Liver (tissue), 8 donors: ENCODE measurements at regions not wholly inside any gene's neighbourhood (a gene's known extent, or its start where the extent isn't known, plus 50 kb on each side); places are given as distances from the start of the nearest gene placed in this dataset.

ENCODE experiments used
- DNase-seq: peaks from one replicate; pipeline ENCODE4 v3.0.0-alpha.2; 2017; ENCODE audit warnings: low spot score
- H3K27ac ChIP-seq, 2 donors: one replicate each; pipeline ENCODE4 v1.7.0; 2013; ENCODE audit warnings: inconsistent platforms in 2 of 2, low read length in 2 of 2, control low read depth in 1 of 2, low read depth in 1 of 2, mild to moderate bottlenecking in 1 of 2
- H3K27me3 ChIP-seq, 4 donors: one replicate each; pipeline versions ENCODE4 v1.6.1 to v1.7.0; 2013; ENCODE audit warnings: low read length in 3 of 4, inconsistent platforms in 1 of 4, mild to moderate bottlenecking in 1 of 4, moderate library complexity in 1 of 4; ENCODE audit not compliant: control insufficient read depth in 4 of 4, insufficient read depth in 4 of 4
- H3K36me3 ChIP-seq, 4 donors: one replicate each; pipeline versions ENCODE4 v1.6.1 to v1.7.0; 2013; ENCODE audit warnings: low read length in 3 of 4, mild to moderate bottlenecking in 3 of 4, low read depth in 1 of 4, moderate library complexity in 1 of 4; ENCODE audit not compliant: control insufficient read depth in 4 of 4, insufficient read depth in 3 of 4
- H3K4me1 ChIP-seq, 4 donors: one replicate each; pipeline versions ENCODE4 v1.6.1 to v1.7.0; 2013; ENCODE audit warnings: low read length in 3 of 4, mild to moderate bottlenecking in 3 of 4, moderate library complexity in 1 of 4; ENCODE audit not compliant: control insufficient read depth in 4 of 4, insufficient read depth in 4 of 4
- H3K4me3 ChIP-seq, 3 donors: one replicate each; pipeline versions ENCODE4 v1.6.1 to v1.7.0; 2013; ENCODE audit warnings: low read length in 3 of 3, control low read depth in 1 of 3, low read depth in 1 of 3, mild to moderate bottlenecking in 1 of 3
- H3K9ac ChIP-seq, 2 donors: one replicate each; pipeline ENCODE4 v1.7.0; 2013; ENCODE audit warnings: low read length in 2 of 2, mild to moderate bottlenecking in 2 of 2, moderate library complexity in 2 of 2, control low read depth in 1 of 2, low read depth in 1 of 2
- H3K9me3 ChIP-seq, 4 donors: one replicate each; pipeline versions ENCODE4 v1.6.1 to v1.7.0; 2013; ENCODE audit warnings: low read length in 3 of 4; ENCODE audit not compliant: control insufficient read depth in 4 of 4
- EGR1 ChIP-seq, 2 donors: IDR thresholded peaks; 2 replicates each; pipeline ENCODE4 v1.6.1; 2016 to 2018; ENCODE audit warnings: antibody characterized with exemption in 2 of 2, low read depth in 2 of 2
- FOXA1 ChIP-seq: IDR thresholded peaks from 2 replicates; pipeline ENCODE4 v1.6.1; 2016; ENCODE audit warnings: antibody characterized with exemption
- FOXA2 ChIP-seq: IDR thresholded peaks from 2 replicates; pipeline ENCODE4 v1.6.1; 2016; ENCODE audit warnings: antibody characterized with exemption
- GABPA ChIP-seq, 2 donors: IDR thresholded peaks in 1 of 2; conservative IDR thresholded peaks in 1 of 2; 2 replicates each; pipeline ENCODE4 v1.6.1; 2016; ENCODE audit warnings: antibody characterized with exemption in 2 of 2, mild to moderate bottlenecking in 1 of 2, moderate library complexity in 1 of 2
- HNF4A ChIP-seq, 2 donors: conservative IDR thresholded peaks; 2 replicates each; pipeline ENCODE4 v1.6.1; 2016; ENCODE audit warnings: antibody characterized with exemption in 2 of 2, mild to moderate bottlenecking in 2 of 2
- HNF4G ChIP-seq: IDR thresholded peaks from 2 replicates; pipeline ENCODE4 v1.6.1; 2016; ENCODE audit warnings: antibody characterized with exemption
- JUND ChIP-seq, 2 donors: IDR thresholded peaks; 2 replicates each; pipeline ENCODE4 v1.6.1; 2016; ENCODE audit warnings: antibody characterized with exemption in 2 of 2
- MAX ChIP-seq: IDR thresholded peaks from 2 replicates; pipeline ENCODE4 v1.6.1; 2016; ENCODE audit warnings: antibody characterized with exemption
- NR2F2 ChIP-seq: IDR thresholded peaks from 2 replicates; pipeline ENCODE4 v1.6.1; 2016; ENCODE audit warnings: antibody characterized with exemption
- RAD21 ChIP-seq, 2 donors: IDR thresholded peaks; 2 replicates each; pipeline ENCODE4 v1.6.1; 2016; ENCODE audit warnings: antibody characterized with exemption in 2 of 2, mild to moderate bottlenecking in 2 of 2
- RXRA ChIP-seq, 2 donors: IDR thresholded peaks; 2 replicates each; pipeline ENCODE4 v1.6.1; 2017 to 2018; ENCODE audit warnings: antibody characterized with exemption in 2 of 2, mild to moderate bottlenecking in 1 of 2
- SP1 ChIP-seq: IDR thresholded peaks from 2 replicates; pipeline ENCODE4 v1.6.1; 2018; ENCODE audit warnings: antibody characterized with exemption, mild to moderate bottlenecking
- TAF1 ChIP-seq: conservative IDR thresholded peaks from 2 replicates; pipeline ENCODE4 v1.6.1; 2016; ENCODE audit warnings: antibody characterized with exemption, mild to moderate bottlenecking
- YY1 ChIP-seq: IDR thresholded peaks from 2 replicates; pipeline ENCODE4 v1.6.1; 2016; ENCODE audit warnings: antibody characterized with exemption, mild to moderate bottlenecking
- WGBS: extraction: QIAGEN DNeasy Blood & Tissue Kit; methylation state at CpG from one replicate; pipeline ENCODE4 v1.1.7; 2013; 5-methylcytosine and 5-hydroxymethylcytosine counted together
- TF ChIP-seq, protein P1 (sequence below): fragments of 150-350 bp; IDR thresholded peaks from 2 replicates; pipeline ENCODE4 v1.5.1; 2017; ENCODE audit warnings: improper control_type of control experiment, low read depth, low read length; ENCODE audit not compliant: missing input control
- TF ChIP-seq, protein P2 (sequence below): IDR thresholded peaks from 2 replicates; pipeline ENCODE4 v1.6.1; 2016; ENCODE audit warnings: antibody characterized with exemption
- TF ChIP-seq, protein P3 (sequence below): IDR thresholded peaks from 2 replicates; pipeline ENCODE4 v1.6.1; 2016; ENCODE audit warnings: antibody characterized with exemption
- TF ChIP-seq, protein P4 (sequence below): IDR thresholded peaks from 2 replicates; pipeline ENCODE4 v1.6.1; 2016; ENCODE audit warnings: antibody characterized with exemption, mild to moderate bottlenecking
- donor health status: healthy.
- donor health status: healthy.
- donor health status: healthy.
- donor health status: healthy.
- donor health status: healthy.

- Histone ChIP-seq H3K9me3 (no peaks in the 10 kb centered on the region), H3K9ac (no peak overlapping the region), H3K27me3 (no peaks in the 10 kb centered on the region), H3K4me1 (no peaks in the 10 kb centered on the region), H3K27ac (no peak overlapping the region), H3K4me3 (no peak overlapping the region), H3K36me3 (no peaks in the 10 kb centered on the region)
- no peak for DNase-seq
- TF ChIP-seq FOXA1 (no peak), JUND (IDR thresholded peaks at IDR 0.05) (no peak), HNF4G (no peak), GABPA (IDR thresholded peaks at IDR 0.05 in 1 of 2, conservative IDR thresholded peaks at IDR 0.05 in 1 of 2) (no peak), SP1 (no peak), NR2F2 (no peak), FOXA2 (no peak), TAF1 (no peak), EGR1 (IDR thresholded peaks at IDR 0.05; ENCODE audit: low read depth in 2 of 2) (no peak), HNF4A (conservative IDR thresholded peaks at IDR 0.05) (no peak), RXRA (IDR thresholded peaks at IDR 0.05) (no peak), YY1 (no peak)
- TF ChIP-seq, protein P1, sequence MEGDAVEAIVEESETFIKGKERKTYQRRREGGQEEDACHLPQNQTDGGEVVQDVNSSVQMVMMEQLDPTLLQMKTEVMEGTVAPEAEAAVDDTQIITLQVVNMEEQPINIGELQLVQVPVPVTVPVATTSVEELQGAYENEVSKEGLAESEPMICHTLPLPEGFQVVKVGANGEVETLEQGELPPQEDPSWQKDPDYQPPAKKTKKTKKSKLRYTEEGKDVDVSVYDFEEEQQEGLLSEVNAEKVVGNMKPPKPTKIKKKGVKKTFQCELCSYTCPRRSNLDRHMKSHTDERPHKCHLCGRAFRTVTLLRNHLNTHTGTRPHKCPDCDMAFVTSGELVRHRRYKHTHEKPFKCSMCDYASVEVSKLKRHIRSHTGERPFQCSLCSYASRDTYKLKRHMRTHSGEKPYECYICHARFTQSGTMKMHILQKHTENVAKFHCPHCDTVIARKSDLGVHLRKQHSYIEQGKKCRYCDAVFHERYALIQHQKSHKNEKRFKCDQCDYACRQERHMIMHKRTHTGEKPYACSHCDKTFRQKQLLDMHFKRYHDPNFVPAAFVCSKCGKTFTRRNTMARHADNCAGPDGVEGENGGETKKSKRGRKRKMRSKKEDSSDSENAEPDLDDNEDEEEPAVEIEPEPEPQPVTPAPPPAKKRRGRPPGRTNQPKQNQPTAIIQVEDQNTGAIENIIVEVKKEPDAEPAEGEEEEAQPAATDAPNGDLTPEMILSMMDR, result no peak
- TF ChIP-seq, protein P2, sequence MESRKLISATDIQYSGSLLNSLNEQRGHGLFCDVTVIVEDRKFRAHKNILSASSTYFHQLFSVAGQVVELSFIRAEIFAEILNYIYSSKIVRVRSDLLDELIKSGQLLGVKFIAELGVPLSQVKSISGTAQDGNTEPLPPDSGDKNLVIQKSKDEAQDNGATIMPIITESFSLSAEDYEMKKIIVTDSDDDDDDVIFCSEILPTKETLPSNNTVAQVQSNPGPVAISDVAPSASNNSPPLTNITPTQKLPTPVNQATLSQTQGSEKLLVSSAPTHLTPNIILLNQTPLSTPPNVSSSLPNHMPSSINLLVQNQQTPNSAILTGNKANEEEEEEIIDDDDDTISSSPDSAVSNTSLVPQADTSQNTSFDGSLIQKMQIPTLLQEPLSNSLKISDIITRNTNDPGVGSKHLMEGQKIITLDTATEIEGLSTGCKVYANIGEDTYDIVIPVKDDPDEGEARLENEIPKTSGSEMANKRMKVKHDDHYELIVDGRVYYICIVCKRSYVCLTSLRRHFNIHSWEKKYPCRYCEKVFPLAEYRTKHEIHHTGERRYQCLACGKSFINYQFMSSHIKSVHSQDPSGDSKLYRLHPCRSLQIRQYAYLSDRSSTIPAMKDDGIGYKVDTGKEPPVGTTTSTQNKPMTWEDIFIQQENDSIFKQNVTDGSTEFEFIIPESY, result no peak
- TF ChIP-seq, protein P3, sequence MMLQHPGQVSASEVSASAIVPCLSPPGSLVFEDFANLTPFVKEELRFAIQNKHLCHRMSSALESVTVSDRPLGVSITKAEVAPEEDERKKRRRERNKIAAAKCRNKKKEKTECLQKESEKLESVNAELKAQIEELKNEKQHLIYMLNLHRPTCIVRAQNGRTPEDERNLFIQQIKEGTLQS, result no peak
- TF ChIP-seq, protein P4, sequence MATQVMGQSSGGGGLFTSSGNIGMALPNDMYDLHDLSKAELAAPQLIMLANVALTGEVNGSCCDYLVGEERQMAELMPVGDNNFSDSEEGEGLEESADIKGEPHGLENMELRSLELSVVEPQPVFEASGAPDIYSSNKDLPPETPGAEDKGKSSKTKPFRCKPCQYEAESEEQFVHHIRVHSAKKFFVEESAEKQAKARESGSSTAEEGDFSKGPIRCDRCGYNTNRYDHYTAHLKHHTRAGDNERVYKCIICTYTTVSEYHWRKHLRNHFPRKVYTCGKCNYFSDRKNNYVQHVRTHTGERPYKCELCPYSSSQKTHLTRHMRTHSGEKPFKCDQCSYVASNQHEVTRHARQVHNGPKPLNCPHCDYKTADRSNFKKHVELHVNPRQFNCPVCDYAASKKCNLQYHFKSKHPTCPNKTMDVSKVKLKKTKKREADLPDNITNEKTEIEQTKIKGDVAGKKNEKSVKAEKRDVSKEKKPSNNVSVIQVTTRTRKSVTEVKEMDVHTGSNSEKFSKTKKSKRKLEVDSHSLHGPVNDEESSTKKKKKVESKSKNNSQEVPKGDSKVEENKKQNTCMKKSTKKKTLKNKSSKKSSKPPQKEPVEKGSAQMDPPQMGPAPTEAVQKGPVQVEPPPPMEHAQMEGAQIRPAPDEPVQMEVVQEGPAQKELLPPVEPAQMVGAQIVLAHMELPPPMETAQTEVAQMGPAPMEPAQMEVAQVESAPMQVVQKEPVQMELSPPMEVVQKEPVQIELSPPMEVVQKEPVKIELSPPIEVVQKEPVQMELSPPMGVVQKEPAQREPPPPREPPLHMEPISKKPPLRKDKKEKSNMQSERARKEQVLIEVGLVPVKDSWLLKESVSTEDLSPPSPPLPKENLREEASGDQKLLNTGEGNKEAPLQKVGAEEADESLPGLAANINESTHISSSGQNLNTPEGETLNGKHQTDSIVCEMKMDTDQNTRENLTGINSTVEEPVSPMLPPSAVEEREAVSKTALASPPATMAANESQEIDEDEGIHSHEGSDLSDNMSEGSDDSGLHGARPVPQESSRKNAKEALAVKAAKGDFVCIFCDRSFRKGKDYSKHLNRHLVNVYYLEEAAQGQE, result no peak
- WGBS, result 82% methylated on average over 2 of the region's 2 CpGs
Measured at GRCh38 chr13:74647211-74647610, 513.0 kb upstream of the KLF12 start.

- no peak for DNase-seq
- Histone ChIP-seq H3K9me3 (no peaks in the 10 kb centered on the region), H3K27ac (no peak overlapping the region), H3K27me3 (no peaks in the 10 kb centered on the region), H3K4me3 (no peak overlapping the region), H3K4me1 (no peaks in the 10 kb centered on the region), H3K36me3 (no peaks in the 10 kb centered on the region), H3K9ac (no peak overlapping the region)
- WGBS, result 75% methylated on average over 3 of the region's 3 CpGs
- no peak for TF ChIP-seq HNF4G
- no peak for TF ChIP-seq FOXA1
- TF ChIP-seq TAF1, result no peak
- TF ChIP-seq HNF4A (conservative IDR thresholded peaks at IDR 0.05), result no peak
- TF ChIP-seq FOXA2, result no peak
- no peak for TF ChIP-seq MAX
- no peak for TF ChIP-seq JUND (IDR thresholded peaks at IDR 0.05)
- TF ChIP-seq GABPA (IDR thresholded peaks at IDR 0.05 in 1 of 2, conservative IDR thresholded peaks at IDR 0.05 in 1 of 2), result no peak
- TF ChIP-seq, protein P4, result no peak
- no peak for TF ChIP-seq RAD21 (IDR thresholded peaks at IDR 0.05)
- TF ChIP-seq EGR1 (IDR thresholded peaks at IDR 0.05; ENCODE audit: low read depth in 2 of 2), result no peak
- no peak for TF ChIP-seq YY1
- TF ChIP-seq RXRA (IDR thresholded peaks at IDR 0.05), result no peak
- TF ChIP-seq, protein P3, result no peak
Measured at GRCh38 chr13:74646091-74646490, 511.9 kb upstream of the KLF12 start.
